SK-N-SH (cell line): ENCODE measurements at regions not wholly inside any gene's neighbourhood (a gene's known extent, or its start where the extent isn't known, plus 50 kb on each side); places are given as distances from the start of the nearest gene placed in this dataset.

ENCODE experiments used
- CTCF ChIA-PET: fragments of 300-600, 350-600 bp; formaldehyde crosslinking; extraction: SDS; loops from one replicate; lab custom pipeline; 2021; lab: Yijun Ruan, JAX
- POLR2A ChIA-PET: fragments of 350-600 bp; sonication (Branson Sonifier 250); formaldehyde crosslinking; extraction: SDS; loops from one replicate; lab custom pipeline; 2020; ENCODE audit warnings: antibody characterized with exemption, inconsistent platforms; lab: Yijun Ruan, JAX
- DNase-seq: peaks from one replicate; pipeline ENCODE4 v3.0.0; 2012
- H2AFZ ChIP-seq: fragments of 200-600 bp; sonication (generic); 2 replicates; pipeline ENCODE4 v1.8.1; 2016; ENCODE audit warnings: antibody characterized with exemption, mild to moderate bottlenecking, low read depth
- H3F3A ChIP-seq: fragments of 200-600 bp; sonication (generic); replicated peaks from 2 replicates; pipeline ENCODE3; 2016; ENCODE audit warnings: antibody characterized with exemption, mild to moderate bottlenecking; ENCODE audit not compliant: insufficient read depth
- H3K27ac ChIP-seq, 2 experiments: fragments of 200-500 bp in 1 of 2; fragments of 200-600 bp in 1 of 2; sonication (Bioruptor generic) in 1 of 2; sonication (generic), shearing (Covaris generic) in 1 of 2; 2 replicates each; pipeline versions ENCODE4 v1.5.1 to v1.6.1; 2014 to 2016; ENCODE audit warnings: low read depth in 2 of 2, inconsistent platforms in 1 of 2, low read length in 1 of 2, mild to moderate bottlenecking in 1 of 2, mixed read lengths in 1 of 2
- H3K27me3 ChIP-seq: fragments of 200-600 bp; sonication (generic), shearing (Covaris generic); 2 replicates; pipeline ENCODE4 v1.6.1; 2016; ENCODE audit warnings: mixed run types; ENCODE audit not compliant: insufficient read depth
- H3K36me3 ChIP-seq, 2 experiments: fragments of 200-500 bp in 1 of 2; fragments of 200-600 bp in 1 of 2; sonication (Bioruptor generic) in 1 of 2; sonication (generic) in 1 of 2; replicated peaks in 1 of 2; 2 replicates each; pipeline versions ENCODE3 to v1.5.1; 2014 to 2016; ENCODE audit warnings: low read length in 1 of 2, mild to moderate bottlenecking in 1 of 2; ENCODE audit not compliant: insufficient read depth in 2 of 2, control insufficient read depth in 1 of 2
- H3K4me1 ChIP-seq, 2 experiments: fragments of 200-500 bp in 1 of 2; fragments of 200-600 bp in 1 of 2; sonication (Bioruptor generic) in 1 of 2; sonication (generic), shearing (Covaris generic) in 1 of 2; 2 replicates each; pipeline versions ENCODE4 v1.5.1 to v1.6.1; 2014 to 2016; ENCODE audit warnings: low read depth in 1 of 2, low read length in 1 of 2, mixed run types in 1 of 2; ENCODE audit not compliant: insufficient read depth in 2 of 2, control insufficient read depth in 1 of 2
- H3K4me2 ChIP-seq: fragments of 200-600 bp; sonication (generic), shearing (Covaris generic); 2 replicates; pipeline ENCODE4 v1.6.1; 2017; ENCODE audit warnings: mixed run types
- H3K4me3 ChIP-seq, 2 experiments: fragments of 200-500 bp in 1 of 2; fragments of 200-600 bp in 1 of 2; sonication (Bioruptor generic) in 1 of 2; sonication (generic), shearing (Covaris generic) in 1 of 2; 2 replicates each; pipeline versions ENCODE4 v1.5.1 to v1.8.1; 2014 to 2016; ENCODE audit warnings: low read depth in 2 of 2, inconsistent platforms in 1 of 2, low read length in 1 of 2, mild to moderate bottlenecking in 1 of 2, mixed read lengths in 1 of 2, moderate library complexity in 1 of 2
- H3K79me2 ChIP-seq: fragments of 200-600 bp; sonication (generic); 2 replicates; pipeline ENCODE4 v1.8.1; 2017; ENCODE audit warnings: mild to moderate bottlenecking; ENCODE audit not compliant: insufficient read depth
- H3K9ac ChIP-seq: fragments of 200-600 bp; sonication (generic); 2 replicates; pipeline ENCODE4 v1.6.1; 2017; ENCODE audit warnings: mixed run types
- H3K9me2 ChIP-seq: fragments of 200-600 bp; sonication (generic); 2 replicates; pipeline ENCODE4 v1.6.1; 2017; ENCODE audit warnings: mixed run types
- H3K9me3 ChIP-seq: fragments of 200-600 bp; sonication (generic); 2 replicates; pipeline ENCODE4 v1.6.1; 2017; ENCODE audit warnings: mixed run types, mild to moderate bottlenecking, moderate library complexity
- H4K20me1 ChIP-seq: fragments of 200-600 bp; sonication (generic); 2 replicates; pipeline ENCODE4 v1.6.1; 2017; ENCODE audit warnings: mild to moderate bottlenecking, mixed run types; ENCODE audit not compliant: insufficient read depth
- ELF1 ChIP-seq: IDR thresholded peaks from 2 replicates; pipeline ENCODE4 v1.4.0; 2012
- EP300 ChIP-seq, 2 experiments: IDR thresholded peaks; 2 replicates each; pipeline versions ENCODE4 v1.4.0 to v1.6.1; 2012; ENCODE audit warnings: borderline replicate concordance in 1 of 2, low read depth in 1 of 2, low read length in 1 of 2
- EZH2phosphoT487 ChIP-seq: fragments of 200-600 bp; sonication (generic); IDR thresholded peaks from 2 replicates; pipeline ENCODE4 v1.6.1; 2017; ENCODE audit warnings: low read depth, mixed run types, mild to moderate bottlenecking, antibody characterized with exemption, moderate library complexity, borderline replicate concordance
- FOXJ3 ChIP-seq: sonication (generic); formaldehyde crosslinking; IDR thresholded peaks from 2 replicates; pipeline ENCODE4 v1.5.1; 2020; ENCODE audit warnings: mild to moderate bottlenecking, missing genetic modification reagents
- FOXM1 ChIP-seq: IDR thresholded peaks from 2 replicates; pipeline ENCODE4 v1.4.0; 2012; ENCODE audit warnings: low read depth, mild to moderate bottlenecking
- GATA2 ChIP-seq: sonication (generic); formaldehyde crosslinking; IDR thresholded peaks from 2 replicates; pipeline ENCODE4 v1.5.0; 2020; ENCODE audit warnings: mild to moderate bottlenecking, missing genetic modification reagents
- JUND ChIP-seq: IDR thresholded peaks from 2 replicates; pipeline ENCODE4 v1.4.0; 2012
- MXI1 ChIP-seq: IDR thresholded peaks from 2 replicates; pipeline ENCODE4 v1.6.1; 2012; ENCODE audit warnings: mild to moderate bottlenecking, low read depth, low read length, improper control_type of control experiment
- NFIC ChIP-seq: IDR thresholded peaks from 2 replicates; pipeline ENCODE4 v1.4.0; 2012; ENCODE audit warnings: borderline replicate concordance
- POLR2AphosphoS5 ChIP-seq: IDR thresholded peaks from 2 replicates; pipeline ENCODE4 v1.6.1; 2012; ENCODE audit warnings: low read depth, low read length
- SMC3 ChIP-seq: IDR thresholded peaks from 2 replicates; pipeline ENCODE4 v1.6.1; 2012; ENCODE audit warnings: low read depth, low read length, improper control_type of control experiment
- TAF1 ChIP-seq: IDR thresholded peaks from 2 replicates; pipeline ENCODE4 v1.6.1; 2012; ENCODE audit warnings: low read depth, mild to moderate bottlenecking, low read length, moderate library complexity, borderline replicate concordance
- TEAD4 ChIP-seq: IDR thresholded peaks from 2 replicates; pipeline ENCODE4 v1.4.0; 2012; ENCODE audit warnings: mild to moderate bottlenecking, borderline replicate concordance; ENCODE audit not compliant: insufficient read depth
- YY1 ChIP-seq: IDR thresholded peaks from 2 replicates; pipeline ENCODE4 v1.4.0; 2012; ENCODE audit warnings: low read depth, mild to moderate bottlenecking
- WGBS: methylation state at CpG from one replicate; pipeline ENCODE4 v1.1.6; 2017; ENCODE audit warnings: low lambda C conversion rate; 5-methylcytosine and 5-hydroxymethylcytosine counted together
- TF ChIP-seq, protein P1 (sequence below): IDR thresholded peaks from 2 replicates; pipeline ENCODE4 v1.4.0; 2012; ENCODE audit warnings: low read depth
- TF ChIP-seq, protein P2 (sequence below): fragments of 150-350 bp; IDR thresholded peaks from 2 replicates; pipeline ENCODE4 v1.6.1; 2016; ENCODE audit warnings: mild to moderate bottlenecking, low read depth, low read length
- TF ChIP-seq, protein P3 (sequence below): IDR thresholded peaks from 2 replicates; pipeline ENCODE4; 2012
- TF ChIP-seq, protein P4 (sequence below): IDR thresholded peaks from 2 replicates; pipeline ENCODE4 v1.4.0; 2012; ENCODE audit warnings: low read depth, borderline replicate concordance
- TF ChIP-seq, protein P5 (sequence below): IDR thresholded peaks from 2 replicates; pipeline ENCODE4 v1.4.0; 2012; ENCODE audit warnings: low read depth, borderline replicate concordance

DNA sequence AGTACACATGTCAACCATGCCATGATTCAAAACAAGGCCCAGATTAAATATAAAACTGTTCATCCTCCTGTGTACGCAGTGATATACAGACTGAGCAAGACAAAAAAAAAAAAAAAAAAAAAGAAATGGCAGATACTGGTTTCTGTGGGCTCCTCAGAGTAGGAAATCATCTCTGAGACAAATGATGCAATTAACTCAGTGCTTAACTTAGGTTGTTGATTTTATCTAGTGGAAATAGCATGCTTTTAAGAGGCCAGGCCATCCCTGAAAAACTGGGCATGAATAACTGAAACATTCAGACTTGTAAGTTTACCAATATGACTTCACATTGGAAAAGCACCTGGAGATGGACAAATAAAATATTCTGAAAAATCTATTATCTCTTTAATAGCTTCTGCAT, 69.0 kb downstream of the DKK1 start (continued):
- TF ChIP-seq TAF1 (no peak), EZH2phosphoT487 (no peak), ELF1 (no peak), GATA2 (CRISPR knock-in tag) (peak; percentile 72), POLR2AphosphoS5 (no peak), TEAD4 (no peak), EP300 (IDR thresholded peaks at IDR 0.05; ENCODE audit: borderline replicate concordance in 1 of 2, low read depth in 1 of 2, low read length in 1 of 2) (peak in 1 of 2 experiments; percentile 25; a peak in 1 of 4 replicates)
- TF ChIP-seq, protein P1, sequence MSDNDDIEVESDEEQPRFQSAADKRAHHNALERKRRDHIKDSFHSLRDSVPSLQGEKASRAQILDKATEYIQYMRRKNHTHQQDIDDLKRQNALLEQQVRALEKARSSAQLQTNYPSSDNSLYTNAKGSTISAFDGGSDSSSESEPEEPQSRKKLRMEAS: no peak
- TF ChIP-seq, all 33 proteins: peak for 2

DNA sequence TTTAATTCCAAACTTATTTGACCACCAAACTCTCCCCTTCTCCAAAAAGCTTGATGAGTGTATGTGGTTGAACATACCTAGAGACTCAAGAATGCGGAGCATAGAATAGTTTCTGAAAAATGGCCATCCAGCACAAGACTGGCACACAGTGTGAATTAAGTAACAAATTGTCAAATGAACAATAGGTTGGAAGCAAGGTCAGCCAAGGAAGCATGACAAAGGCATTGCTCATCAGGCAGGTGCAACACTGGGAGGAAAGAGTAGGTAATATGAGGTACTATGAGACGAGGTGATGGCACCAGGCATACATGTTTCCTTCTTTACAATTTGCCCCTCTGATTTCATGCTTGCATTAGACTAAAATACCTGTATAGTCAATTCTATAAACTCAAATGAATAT, 73.7 kb downstream of the DKK1 start:
- TF ChIP-seq, protein P2, sequence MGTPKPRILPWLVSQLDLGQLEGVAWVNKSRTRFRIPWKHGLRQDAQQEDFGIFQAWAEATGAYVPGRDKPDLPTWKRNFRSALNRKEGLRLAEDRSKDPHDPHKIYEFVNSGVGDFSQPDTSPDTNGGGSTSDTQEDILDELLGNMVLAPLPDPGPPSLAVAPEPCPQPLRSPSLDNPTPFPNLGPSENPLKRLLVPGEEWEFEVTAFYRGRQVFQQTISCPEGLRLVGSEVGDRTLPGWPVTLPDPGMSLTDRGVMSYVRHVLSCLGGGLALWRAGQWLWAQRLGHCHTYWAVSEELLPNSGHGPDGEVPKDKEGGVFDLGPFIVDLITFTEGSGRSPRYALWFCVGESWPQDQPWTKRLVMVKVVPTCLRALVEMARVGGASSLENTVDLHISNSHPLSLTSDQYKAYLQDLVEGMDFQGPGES: no peak
- no peak for TF ChIP-seq MXI1
- TF ChIP-seq, protein P3, sequence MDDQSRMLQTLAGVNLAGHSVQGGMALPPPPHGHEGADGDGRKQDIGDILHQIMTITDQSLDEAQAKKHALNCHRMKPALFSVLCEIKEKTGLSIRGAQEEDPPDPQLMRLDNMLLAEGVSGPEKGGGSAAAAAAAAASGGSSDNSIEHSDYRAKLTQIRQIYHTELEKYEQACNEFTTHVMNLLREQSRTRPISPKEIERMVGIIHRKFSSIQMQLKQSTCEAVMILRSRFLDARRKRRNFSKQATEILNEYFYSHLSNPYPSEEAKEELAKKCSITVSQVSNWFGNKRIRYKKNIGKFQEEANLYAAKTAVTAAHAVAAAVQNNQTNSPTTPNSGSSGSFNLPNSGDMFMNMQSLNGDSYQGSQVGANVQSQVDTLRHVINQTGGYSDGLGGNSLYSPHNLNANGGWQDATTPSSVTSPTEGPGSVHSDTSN: no peak
- TF ChIP-seq SMC3: no peak
- TF ChIP-seq FOXM1: no peak
- TF ChIP-seq TEAD4: no peak
- TF ChIP-seq, protein P4, sequence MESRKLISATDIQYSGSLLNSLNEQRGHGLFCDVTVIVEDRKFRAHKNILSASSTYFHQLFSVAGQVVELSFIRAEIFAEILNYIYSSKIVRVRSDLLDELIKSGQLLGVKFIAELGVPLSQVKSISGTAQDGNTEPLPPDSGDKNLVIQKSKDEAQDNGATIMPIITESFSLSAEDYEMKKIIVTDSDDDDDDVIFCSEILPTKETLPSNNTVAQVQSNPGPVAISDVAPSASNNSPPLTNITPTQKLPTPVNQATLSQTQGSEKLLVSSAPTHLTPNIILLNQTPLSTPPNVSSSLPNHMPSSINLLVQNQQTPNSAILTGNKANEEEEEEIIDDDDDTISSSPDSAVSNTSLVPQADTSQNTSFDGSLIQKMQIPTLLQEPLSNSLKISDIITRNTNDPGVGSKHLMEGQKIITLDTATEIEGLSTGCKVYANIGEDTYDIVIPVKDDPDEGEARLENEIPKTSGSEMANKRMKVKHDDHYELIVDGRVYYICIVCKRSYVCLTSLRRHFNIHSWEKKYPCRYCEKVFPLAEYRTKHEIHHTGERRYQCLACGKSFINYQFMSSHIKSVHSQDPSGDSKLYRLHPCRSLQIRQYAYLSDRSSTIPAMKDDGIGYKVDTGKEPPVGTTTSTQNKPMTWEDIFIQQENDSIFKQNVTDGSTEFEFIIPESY: no peak
- TF ChIP-seq JUND: no peak
- no peak for TF ChIP-seq POLR2AphosphoS5
- TF ChIP-seq YY1: no peak
- TF ChIP-seq NFIC: no peak
- TF ChIP-seq, protein P5, sequence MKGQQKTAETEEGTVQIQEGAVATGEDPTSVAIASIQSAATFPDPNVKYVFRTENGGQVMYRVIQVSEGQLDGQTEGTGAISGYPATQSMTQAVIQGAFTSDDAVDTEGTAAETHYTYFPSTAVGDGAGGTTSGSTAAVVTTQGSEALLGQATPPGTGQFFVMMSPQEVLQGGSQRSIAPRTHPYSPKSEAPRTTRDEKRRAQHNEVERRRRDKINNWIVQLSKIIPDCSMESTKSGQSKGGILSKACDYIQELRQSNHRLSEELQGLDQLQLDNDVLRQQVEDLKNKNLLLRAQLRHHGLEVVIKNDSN: no peak
- no peak for TF ChIP-seq FOXJ3 (CRISPR knock-in tag)
- H3K4me1 ChIP-seq: peaks cover 0 to 5% of the 10 kb centered on the region in 2 experiments; a peak in 1 of 4 replicates
- no peaks in the 10 kb centered on the region for H3K9me2 ChIP-seq
- H3K79me2 ChIP-seq: no peaks in the 10 kb centered on the region
- no peaks in the 10 kb centered on the region for H3K9me3 ChIP-seq
- H3K4me2 ChIP-seq: no peak overlapping the region
- DNase-seq: no peak
- H3K36me3 ChIP-seq: no peaks in the 10 kb centered on the region
- no peak overlapping the region for H3K27ac ChIP-seq
- POLR2A ChIA-PET: no interaction called here
- H3K9ac ChIP-seq: no peak overlapping the region
- no peak overlapping the region for H2AFZ ChIP-seq
- no peaks in the 10 kb centered on the region for H3F3A ChIP-seq
- H3K4me3 ChIP-seq: no peak overlapping the region
- CTCF ChIA-PET: no interaction called here
- 56% methylated on average over 2 of the region's 2 CpGs for WGBS
- no peaks in the 10 kb centered on the region for H4K20me1 ChIP-seq
- H3K27me3 ChIP-seq: no peaks in the 10 kb centered on the region
